GM12878 (cell line): ENCODE measurements at regions not wholly inside any gene's neighbourhood (a gene's known extent, or its start where the extent isn't known, plus 50 kb on each side); places are given as distances from the start of the nearest gene placed in this dataset.

ENCODE experiments used
- EP300 ChIP-seq, 2 experiments: fragments of 150-350 bp in 1 of 2; IDR thresholded peaks; 2 replicates each; pipeline ENCODE4 v1.6.1; 2011 to 2012; ENCODE audit warnings: low read depth in 2 of 2, low read length in 2 of 2, borderline replicate concordance in 1 of 2, improper control_type of control experiment in 1 of 2, inconsistent platforms in 1 of 2; ENCODE audit not compliant: control insufficient read depth in 1 of 2
- EZH2 ChIP-seq: IDR thresholded peaks from 2 replicates; pipeline ENCODE4 v1.6.1; 2012; ENCODE audit warnings: low read depth, mild to moderate bottlenecking, control low read depth, inconsistent platforms, low read length, borderline replicate concordance; ENCODE audit not compliant: control insufficient read depth
- TARDBP ChIP-seq: IDR thresholded peaks from 2 replicates; pipeline ENCODE4 v1.6.1; 2016; ENCODE audit warnings: borderline replicate concordance
- TF ChIP-seq, protein P1 (sequence below): IDR thresholded peaks from 2 replicates; pipeline ENCODE4 v1.6.1; 2012; ENCODE audit warnings: low read depth, low read length, improper control_type of control experiment

GRCh38 chr21:41612674-41613532 is 104.9 kb upstream of the TMPRSS2 start:
- TF ChIP-seq EZH2 (no peak), TARDBP (no peak), EP300 (IDR thresholded peaks at IDR 0.05; ENCODE audit: borderline replicate concordance in 1 of 2, control insufficient read depth in 1 of 2, low read depth in 2 of 2, low read length in 2 of 2) (no peak)
- TF ChIP-seq, protein P1, sequence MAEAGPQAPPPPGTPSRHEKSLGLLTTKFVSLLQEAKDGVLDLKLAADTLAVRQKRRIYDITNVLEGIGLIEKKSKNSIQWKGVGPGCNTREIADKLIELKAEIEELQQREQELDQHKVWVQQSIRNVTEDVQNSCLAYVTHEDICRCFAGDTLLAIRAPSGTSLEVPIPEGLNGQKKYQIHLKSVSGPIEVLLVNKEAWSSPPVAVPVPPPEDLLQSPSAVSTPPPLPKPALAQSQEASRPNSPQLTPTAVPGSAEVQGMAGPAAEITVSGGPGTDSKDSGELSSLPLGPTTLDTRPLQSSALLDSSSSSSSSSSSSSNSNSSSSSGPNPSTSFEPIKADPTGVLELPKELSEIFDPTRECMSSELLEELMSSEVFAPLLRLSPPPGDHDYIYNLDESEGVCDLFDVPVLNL = no peak
